Hepatocyte (in vitro differentiated cells): ENCODE measurements at regions not wholly inside any gene's neighbourhood (a gene's known extent, or its start where the extent isn't known, plus 50 kb on each side); places are given as distances from the start of the nearest gene placed in this dataset.

Experiments
- DNase-seq: peaks from one replicate; pipeline ENCODE4 v3.0.0-alpha.2; 2016; ENCODE audit warnings: low spot score
- H2AFZ ChIP-seq: fragments of 200-600 bp; sonication (generic); 2 replicates; pipeline ENCODE4 v1.6.0; 2016; ENCODE audit warnings: antibody characterized with exemption, mild to moderate bottlenecking
- H3K27ac ChIP-seq: fragments of 200-600 bp; sonication (generic); 2 replicates; pipeline ENCODE4 v1.5.1; 2016; ENCODE audit warnings: mild to moderate bottlenecking
- H3K27me3 ChIP-seq: fragments of 200-600 bp; sonication (generic); 2 replicates; pipeline ENCODE4 v1.6.1; 2016
- H3K36me3 ChIP-seq: fragments of 200-600 bp; sonication (generic); replicated peaks from 2 replicates; pipeline ENCODE4 v1.5.1; 2016; ENCODE audit warnings: low read depth; ENCODE audit not compliant: insufficient read depth
- H3K4me1 ChIP-seq: fragments of 200-600 bp; sonication (generic); 2 replicates; pipeline ENCODE4 v1.5.1; 2016; ENCODE audit warnings: mild to moderate bottlenecking, moderate library complexity; ENCODE audit not compliant: insufficient read depth
- H3K4me2 ChIP-seq: fragments of 200-600 bp; sonication (generic); 2 replicates; pipeline ENCODE4 v1.6.0; 2016
- H3K4me3 ChIP-seq: fragments of 200-600 bp; sonication (generic); 2 replicates; pipeline ENCODE4 v1.5.1; 2016; ENCODE audit warnings: mild to moderate bottlenecking
- H3K79me2 ChIP-seq: fragments of 200-600 bp; sonication (generic); 2 replicates; pipeline ENCODE4 v1.6.0; 2017; ENCODE audit warnings: mild to moderate bottlenecking
- H3K9me2 ChIP-seq: fragments of 200-600 bp; sonication (generic); replicated peaks from 2 replicates; pipeline ENCODE4 v1.6.0; 2017; ENCODE audit warnings: mild to moderate bottlenecking; ENCODE audit not compliant: insufficient read depth
- H3K9me3 ChIP-seq: fragments of 200-600 bp; sonication (generic); 2 replicates; pipeline ENCODE4 v1.5.1; 2016; ENCODE audit warnings: low read depth, mild to moderate bottlenecking
- H4K20me1 ChIP-seq: fragments of 200-600 bp; sonication (generic); 2 replicates; pipeline ENCODE4 v1.6.0; 2016; ENCODE audit warnings: mild to moderate bottlenecking; ENCODE audit not compliant: insufficient read depth, poor library complexity, severe bottlenecking
- EZH2 ChIP-seq: fragments of 200-600 bp; sonication (generic); IDR thresholded peaks from 2 replicates; pipeline ENCODE4 v1.6.1; 2016; ENCODE audit warnings: antibody characterized with exemption, mild to moderate bottlenecking, borderline replicate concordance
- EZH2phosphoT487 ChIP-seq: fragments of 200-600 bp; sonication (generic); IDR thresholded peaks from one replicate; pipeline ENCODE4 v1.6.1; 2018; ENCODE audit warnings: antibody characterized with exemption, mild to moderate bottlenecking, low read depth, moderate library complexity; ENCODE audit not compliant: unreplicated experiment, severe bottlenecking
- WGBS: methylation state at CpG from one replicate; pipeline ENCODE4 v1.1.6; 2016; ENCODE audit warnings: low lambda C conversion rate; ENCODE audit errors: missing lambda C conversion rate; 5-methylcytosine and 5-hydroxymethylcytosine counted together
- TF ChIP-seq, protein P1 (sequence below): fragments of 200-600 bp; sonication (generic); IDR thresholded peaks from 2 replicates; pipeline ENCODE4 v1.5.1; 2016; ENCODE audit warnings: antibody characterized with exemption, mild to moderate bottlenecking; ENCODE audit not compliant: poor library complexity

DNA sequence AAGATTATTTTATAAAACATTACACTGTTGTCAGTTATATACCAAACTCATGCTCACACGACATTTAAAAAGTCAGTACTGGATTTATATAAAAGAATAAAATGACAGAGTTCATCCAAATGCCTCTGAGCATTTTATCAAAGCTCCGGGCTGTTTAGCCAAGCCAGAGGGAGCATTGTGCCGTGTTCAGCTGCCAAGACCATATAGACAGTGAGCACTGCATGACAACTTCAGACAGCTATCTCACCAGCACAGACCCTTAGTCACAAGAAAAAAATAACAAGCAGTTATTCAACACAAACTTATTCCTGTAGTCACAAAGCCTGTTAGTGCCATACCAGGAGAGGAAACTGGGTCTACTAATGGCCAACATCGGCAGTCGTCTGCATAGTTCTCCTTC, 88.0 kb upstream of the PBX1 start:
- Histone ChIP-seq H3K4me1 (no peaks in the 10 kb centered on the region), H3K79me2 (no peaks in the 10 kb centered on the region), H3K27ac (no peak overlapping the region), H3K9me2 (no peaks in the 10 kb centered on the region), H3K9me3 (no peaks in the 10 kb centered on the region), H3K36me3 (no peaks in the 10 kb centered on the region), H3K27me3 (no peaks in the 10 kb centered on the region), H3K4me2 (no peak overlapping the region), H3K4me3 (no peak overlapping the region), H4K20me1 (no peaks in the 10 kb centered on the region), H2AFZ (no peak overlapping the region)
- no peak for DNase-seq
- TF ChIP-seq EZH2phosphoT487: no peak
- TF ChIP-seq EZH2: no peak
- TF ChIP-seq, protein P1, sequence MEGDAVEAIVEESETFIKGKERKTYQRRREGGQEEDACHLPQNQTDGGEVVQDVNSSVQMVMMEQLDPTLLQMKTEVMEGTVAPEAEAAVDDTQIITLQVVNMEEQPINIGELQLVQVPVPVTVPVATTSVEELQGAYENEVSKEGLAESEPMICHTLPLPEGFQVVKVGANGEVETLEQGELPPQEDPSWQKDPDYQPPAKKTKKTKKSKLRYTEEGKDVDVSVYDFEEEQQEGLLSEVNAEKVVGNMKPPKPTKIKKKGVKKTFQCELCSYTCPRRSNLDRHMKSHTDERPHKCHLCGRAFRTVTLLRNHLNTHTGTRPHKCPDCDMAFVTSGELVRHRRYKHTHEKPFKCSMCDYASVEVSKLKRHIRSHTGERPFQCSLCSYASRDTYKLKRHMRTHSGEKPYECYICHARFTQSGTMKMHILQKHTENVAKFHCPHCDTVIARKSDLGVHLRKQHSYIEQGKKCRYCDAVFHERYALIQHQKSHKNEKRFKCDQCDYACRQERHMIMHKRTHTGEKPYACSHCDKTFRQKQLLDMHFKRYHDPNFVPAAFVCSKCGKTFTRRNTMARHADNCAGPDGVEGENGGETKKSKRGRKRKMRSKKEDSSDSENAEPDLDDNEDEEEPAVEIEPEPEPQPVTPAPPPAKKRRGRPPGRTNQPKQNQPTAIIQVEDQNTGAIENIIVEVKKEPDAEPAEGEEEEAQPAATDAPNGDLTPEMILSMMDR: no peak
- WGBS: 81% methylated on average over 5 of the region's 5 CpGs

- 63% methylated on average over 1 of the region's 1 CpG for WGBS
- no peak overlapping the region for H3K4me3 ChIP-seq
- no peaks in the 10 kb centered on the region for H3K27me3 ChIP-seq
- no peak overlapping the region for H3K27ac ChIP-seq
- no peak overlapping the region for H3K4me2 ChIP-seq
- H3K79me2 ChIP-seq: no peaks in the 10 kb centered on the region
- H3K9me3 ChIP-seq: no peaks in the 10 kb centered on the region
- TF ChIP-seq, protein P1: no peak
- TF ChIP-seq EZH2 (no peak), EZH2phosphoT487 (no peak)
- H3K36me3 ChIP-seq: no peaks in the 10 kb centered on the region
- no peaks in the 10 kb centered on the region for H4K20me1 ChIP-seq
- no peak for DNase-seq
- no peaks in the 10 kb centered on the region for H3K9me2 ChIP-seq
- H2AFZ ChIP-seq: no peak overlapping the region
- no peaks in the 10 kb centered on the region for H3K4me1 ChIP-seq
These were observed 86.1 kb upstream of the PBX1 start for GRCh38 chr1:164472841-164473240.

DNA sequence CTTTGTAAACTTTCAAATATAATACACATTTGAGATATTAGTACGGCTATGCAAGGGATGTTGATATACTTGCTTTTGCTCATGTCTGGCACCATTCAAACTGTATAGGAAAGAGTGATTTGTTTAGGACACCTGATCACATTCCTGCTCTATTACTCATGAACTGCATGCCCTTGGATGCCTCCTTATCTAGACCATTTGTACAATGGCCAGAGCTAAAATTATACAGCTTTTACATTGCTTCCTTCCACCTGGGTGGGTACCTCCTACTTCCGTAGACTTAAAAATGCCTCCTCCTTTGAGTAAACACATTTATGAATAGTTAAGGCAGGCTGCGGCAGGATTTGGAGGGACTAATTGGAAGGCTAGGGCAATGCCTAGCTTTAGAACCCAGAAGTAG, 85.4 kb upstream of the PBX1 start:
- TF ChIP-seq EZH2 (no peak), EZH2phosphoT487 (no peak)
- TF ChIP-seq, protein P1: no peak
- H2AFZ ChIP-seq: no peak overlapping the region
- no peaks in the 10 kb centered on the region for H3K9me3 ChIP-seq
- H3K4me3 ChIP-seq: no peak overlapping the region
- peak; percentile 34 for DNase-seq
- peak overlapping the region; percentile 21 for H3K4me2 ChIP-seq
- WGBS: 63% methylated on average over 3 of the region's 3 CpGs
- H3K27me3 ChIP-seq: no peaks in the 10 kb centered on the region
- no peaks in the 10 kb centered on the region for H3K9me2 ChIP-seq
- H3K36me3 ChIP-seq: no peaks in the 10 kb centered on the region
- no peaks in the 10 kb centered on the region for H4K20me1 ChIP-seq
- no peaks in the 10 kb centered on the region for H3K79me2 ChIP-seq
- H3K27ac ChIP-seq: peak overlapping the region; percentile 43
- H3K4me1 ChIP-seq: no peaks in the 10 kb centered on the region

DNA sequence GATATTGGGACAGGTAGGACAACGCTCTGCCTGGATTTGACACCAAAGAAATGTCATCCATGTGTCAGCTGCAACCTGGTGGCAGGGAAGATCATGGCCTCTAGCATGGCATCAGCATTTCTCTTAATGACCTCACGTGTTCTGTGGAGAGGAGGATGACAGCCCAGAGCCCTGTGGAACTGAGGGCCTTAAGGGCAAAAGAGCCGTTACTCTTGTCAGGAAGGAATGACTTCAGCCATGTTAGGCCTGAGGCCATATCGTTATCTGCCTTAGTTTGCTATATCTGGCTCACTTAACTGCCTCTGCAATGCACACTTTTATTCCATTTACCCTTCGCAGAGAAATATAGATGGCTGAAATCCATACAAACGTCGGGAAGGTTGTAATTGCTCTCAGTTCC, 83.2 kb upstream of the PBX1 start:
- Histone ChIP-seq H3K79me2 (no peaks in the 10 kb centered on the region), H3K36me3 (no peaks in the 10 kb centered on the region), H2AFZ (no peak overlapping the region), H3K9me2 (no peaks in the 10 kb centered on the region), H3K4me1 (no peaks in the 10 kb centered on the region), H3K27me3 (no peaks in the 10 kb centered on the region), H3K27ac (no peak overlapping the region), H4K20me1 (no peaks in the 10 kb centered on the region), H3K9me3 (no peaks in the 10 kb centered on the region), H3K4me2 (no peak overlapping the region), H3K4me3 (no peak overlapping the region)
- no peak for DNase-seq
- 83% methylated on average over 7 of the region's 7 CpGs for WGBS
- TF ChIP-seq EZH2phosphoT487: no peak
- TF ChIP-seq, protein P1: no peak
